ENCODE measurements at regions not wholly inside any gene's neighbourhood (a gene's known extent, or its start where the extent isn't known, plus 50 kb on each side); places are given as distances from the start of the nearest gene placed in this dataset.

DNA sequence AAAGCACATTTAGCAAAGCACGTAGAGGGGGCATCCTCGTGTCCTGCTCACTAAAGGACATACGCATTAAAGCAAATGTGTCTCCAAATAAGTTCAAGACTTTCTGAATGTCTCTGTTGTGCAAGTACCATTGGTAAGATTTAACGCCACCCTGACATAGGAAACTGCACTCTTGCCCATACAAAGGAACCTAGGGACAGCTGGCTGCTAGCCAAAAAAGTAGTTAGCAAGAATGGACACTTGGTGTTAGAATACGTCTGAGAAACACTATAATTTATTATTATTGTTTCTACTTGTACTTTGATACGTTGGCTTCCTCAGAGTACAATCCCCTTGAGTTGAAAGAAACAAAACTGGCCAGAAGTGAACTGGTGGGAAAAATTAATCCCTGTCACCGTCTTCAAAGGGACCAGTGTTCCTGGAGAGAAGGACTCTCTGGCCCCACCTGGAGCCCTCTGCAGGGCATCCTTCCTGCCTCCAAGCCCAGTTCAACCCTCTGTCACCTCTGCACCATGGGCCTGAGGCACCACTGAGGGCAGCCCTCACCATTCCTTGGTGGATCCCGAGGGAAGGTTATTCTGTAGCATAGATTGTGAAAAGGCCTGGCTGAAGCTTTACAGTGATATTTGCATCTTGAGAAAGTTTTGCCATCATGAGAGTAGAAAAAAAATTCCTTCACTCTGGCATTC is 51.4 kb upstream of the APCDD1 start:
- no peak for DNase-seq

DNA sequence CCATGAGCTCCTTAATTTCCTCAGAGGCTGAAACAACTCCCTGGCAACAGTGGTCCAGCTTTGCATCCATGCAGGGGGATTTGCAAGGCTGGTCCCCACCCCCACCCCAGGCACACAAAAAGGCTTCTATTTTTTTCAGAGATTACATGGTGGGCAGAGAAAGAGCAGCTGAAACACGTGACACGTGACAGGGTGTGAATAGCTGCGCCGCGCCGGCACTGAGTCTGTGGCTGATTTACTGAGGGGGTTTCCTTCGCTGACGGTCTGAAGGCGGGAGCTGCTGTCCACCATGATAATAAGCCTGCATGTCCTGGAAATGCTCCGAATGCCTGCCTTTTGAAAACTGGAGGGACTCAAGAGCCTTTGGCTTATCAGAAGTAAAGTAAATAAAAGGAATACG is 50.7 kb upstream of the APCDD1 start:
- no peak for DNase-seq

DNA sequence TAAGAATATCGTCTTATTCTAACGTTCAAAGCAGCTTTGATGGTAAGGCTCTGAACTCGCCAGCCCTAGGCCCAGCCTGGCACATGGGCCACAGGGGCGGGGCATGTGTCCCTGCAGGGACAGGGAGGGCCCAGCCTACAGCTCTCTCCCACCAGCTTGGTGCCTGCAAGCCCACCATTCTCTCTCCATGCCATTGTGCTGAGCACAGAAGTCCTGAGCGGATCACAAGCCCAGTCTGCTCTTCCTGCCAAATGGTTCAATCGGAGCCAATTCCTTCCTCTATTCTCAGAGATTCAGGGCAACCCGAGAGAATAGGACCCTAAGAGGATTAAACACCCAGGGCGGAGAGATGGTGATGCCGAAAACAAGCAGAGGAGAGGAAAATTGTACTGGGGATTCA is 50.3 kb upstream of the APCDD1 start:
- no peak for DNase-seq
